OCI-LY7 (cell line): ENCODE measurements at regions not wholly inside any gene's neighbourhood (a gene's known extent, or its start where the extent isn't known, plus 50 kb on each side); places are given as distances from the start of the nearest gene placed in this dataset.

Experiments
- BruUV-seq: library from RNA; stranded (reverse); fragments of 400-500 nt; replicated peaks from 2 replicates; lab custom pipeline; 2021; lab: Mats Ljungman, UMichigan
- CTCF ChIA-PET: fragments of 300-600 bp; sonication (Branson Sonifier 250); formaldehyde crosslinking; loops from one replicate; lab custom pipeline; 2022; ENCODE audit warnings: antibody characterized with exemption; ENCODE audit not compliant: unreplicated experiment; lab: Charles Lee
- POLR2A ChIA-PET: fragments of 300-600 bp; sonication (Branson Sonifier 250); formaldehyde crosslinking; loops from one replicate; lab custom pipeline; 2022; ENCODE audit warnings: antibody characterized with exemption; lab: Charles Lee
- DNase-seq: peaks from one replicate; pipeline ENCODE4 v3.0.0-alpha.2; 2015; ENCODE audit warnings: low spot score
- H2AFZ ChIP-seq: fragments of 200-600 bp; sonication (generic), shearing (Covaris generic); 2 replicates; pipeline ENCODE4 v1.6.1; 2014; ENCODE audit warnings: mild to moderate bottlenecking, antibody characterized with exemption, low read length, moderate library complexity
- H3K27ac ChIP-seq: fragments of 200-600 bp; sonication (generic); 2 replicates; pipeline ENCODE4 v1.5.1; 2014; ENCODE audit warnings: mixed run types, low read depth, mild to moderate bottlenecking, moderate library complexity, low read length, inconsistent platforms; ENCODE audit not compliant: poor library complexity, severe bottlenecking
- H3K36me3 ChIP-seq: fragments of 200-600 bp; sonication (generic); 2 replicates; pipeline ENCODE4 v1.6.1; 2014; ENCODE audit warnings: mild to moderate bottlenecking, antibody characterized with exemption, low read length, moderate library complexity, mixed read lengths; ENCODE audit not compliant: insufficient read depth
- H3K4me1 ChIP-seq: fragments of 200-600 bp; sonication (generic); 2 replicates; pipeline ENCODE4 v1.5.1; 2014; ENCODE audit warnings: mild to moderate bottlenecking, low read length; ENCODE audit not compliant: insufficient read depth, poor library complexity, severe bottlenecking
- H3K4me2 ChIP-seq: fragments of 200-600 bp; sonication (generic); 2 replicates; pipeline ENCODE4 v1.6.1; 2014; ENCODE audit warnings: mild to moderate bottlenecking, low read length
- H3K4me3 ChIP-seq: fragments of 200-600 bp; sonication (generic); 2 replicates; pipeline ENCODE4 v1.5.1; 2014; ENCODE audit warnings: mild to moderate bottlenecking, low read depth, low read length; ENCODE audit not compliant: poor library complexity, severe bottlenecking
- H3K79me2 ChIP-seq: fragments of 200-600 bp; sonication (generic); 2 replicates; pipeline ENCODE4 v1.6.1; 2016; ENCODE audit warnings: low read depth, mild to moderate bottlenecking, low read length, moderate library complexity, mixed read lengths; ENCODE audit not compliant: insufficient read depth
- H3K9me2 ChIP-seq: fragments of 200-600 bp; sonication (generic); 2 replicates; pipeline ENCODE4 v1.6.1; 2016; ENCODE audit warnings: mild to moderate bottlenecking, low read length, mixed read lengths; ENCODE audit not compliant: insufficient read depth
- H3K9me3 ChIP-seq: fragments of 200-600 bp; sonication (generic); 2 replicates; pipeline ENCODE4 v1.6.1; 2014; ENCODE audit warnings: mild to moderate bottlenecking, mixed run types, low read length, mixed read lengths
- H4K20me1 ChIP-seq: fragments of 200-600 bp; sonication (generic); 2 replicates; pipeline ENCODE4 v1.6.1; 2014; ENCODE audit warnings: mild to moderate bottlenecking, antibody characterized with exemption, low read length, moderate library complexity, mixed read lengths; ENCODE audit not compliant: insufficient read depth
- EZH2phosphoT487 ChIP-seq: fragments of 200-600 bp; sonication (generic); IDR thresholded peaks from 2 replicates; pipeline ENCODE4 v1.6.1; 2018; ENCODE audit warnings: low read depth, borderline replicate concordance, mild to moderate bottlenecking, mixed run types, antibody characterized with exemption, low read length, moderate library complexity, mixed read lengths
- intact Hi-C: fragments of 100-400 bp; cut with micrococcal nuclease; formaldehyde crosslinking; loops from one replicate; pipeline ENCODE4 v1.10.0; 2022; ENCODE audit not compliant: unreplicated experiment
- TF ChIP-seq, protein P1 (sequence below): fragments of 200-600 bp; sonication (generic); conservative IDR thresholded peaks from 2 replicates; pipeline ENCODE4 v1.5.1; 2014; ENCODE audit warnings: mild to moderate bottlenecking, antibody characterized with exemption, low read length, moderate library complexity, mixed read lengths

GRCh38 chrX:22343192-22343591, 70.5 kb downstream of the CBLL2 start:
- Histone ChIP-seq H3K27ac (no peak overlapping the region), H3K9me2 (no peaks in the 10 kb centered on the region), H3K9me3 (no peaks in the 10 kb centered on the region), H3K79me2 (no peaks in the 10 kb centered on the region), H4K20me1 (no peaks in the 10 kb centered on the region), H3K4me3 (no peak overlapping the region), H2AFZ (no peak overlapping the region), H3K36me3 (no peaks in the 10 kb centered on the region), H3K4me2 (no peak overlapping the region), H3K4me1 (no peaks in the 10 kb centered on the region)
- no TSS peak for BruUV-seq
- ChIA-PET CTCF (no interaction called here), POLR2A (no interaction called here)
- no peak for DNase-seq
- intact Hi-C loops = no loop called here
- TF ChIP-seq, protein P1, sequence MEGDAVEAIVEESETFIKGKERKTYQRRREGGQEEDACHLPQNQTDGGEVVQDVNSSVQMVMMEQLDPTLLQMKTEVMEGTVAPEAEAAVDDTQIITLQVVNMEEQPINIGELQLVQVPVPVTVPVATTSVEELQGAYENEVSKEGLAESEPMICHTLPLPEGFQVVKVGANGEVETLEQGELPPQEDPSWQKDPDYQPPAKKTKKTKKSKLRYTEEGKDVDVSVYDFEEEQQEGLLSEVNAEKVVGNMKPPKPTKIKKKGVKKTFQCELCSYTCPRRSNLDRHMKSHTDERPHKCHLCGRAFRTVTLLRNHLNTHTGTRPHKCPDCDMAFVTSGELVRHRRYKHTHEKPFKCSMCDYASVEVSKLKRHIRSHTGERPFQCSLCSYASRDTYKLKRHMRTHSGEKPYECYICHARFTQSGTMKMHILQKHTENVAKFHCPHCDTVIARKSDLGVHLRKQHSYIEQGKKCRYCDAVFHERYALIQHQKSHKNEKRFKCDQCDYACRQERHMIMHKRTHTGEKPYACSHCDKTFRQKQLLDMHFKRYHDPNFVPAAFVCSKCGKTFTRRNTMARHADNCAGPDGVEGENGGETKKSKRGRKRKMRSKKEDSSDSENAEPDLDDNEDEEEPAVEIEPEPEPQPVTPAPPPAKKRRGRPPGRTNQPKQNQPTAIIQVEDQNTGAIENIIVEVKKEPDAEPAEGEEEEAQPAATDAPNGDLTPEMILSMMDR = no peak
- TF ChIP-seq EZH2phosphoT487 = no peak

DNA sequence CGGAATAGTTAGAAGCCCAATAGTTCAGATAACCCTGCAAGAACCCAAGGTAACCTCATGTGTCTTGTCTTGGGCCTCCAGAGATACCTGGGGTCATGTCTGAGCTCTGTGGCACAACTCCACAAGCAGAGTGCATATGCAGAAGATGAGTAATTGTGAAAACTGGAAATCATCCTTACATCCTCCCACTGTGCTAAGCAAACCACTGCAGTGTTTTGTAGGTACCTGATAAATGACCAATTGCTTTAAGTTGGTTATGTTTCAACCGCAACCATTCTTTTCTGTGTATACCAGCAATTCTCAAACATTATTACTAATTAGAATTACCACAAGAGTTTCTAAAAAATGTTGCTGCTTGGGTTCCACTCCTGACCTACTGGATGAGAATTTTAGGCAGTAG, 73.2 kb downstream of the CBLL2 start:
- H3K4me3 ChIP-seq = no peak overlapping the region
- POLR2A ChIA-PET = no interaction called here

GRCh38 chrX:22347491-22347890, 74.8 kb downstream of the CBLL2 start:
- no peak for DNase-seq
- Histone ChIP-seq H3K9me2 (no peaks in the 10 kb centered on the region), H3K4me2 (no peak overlapping the region), H4K20me1 (no peaks in the 10 kb centered on the region), H2AFZ (no peak overlapping the region), H3K9me3 (no peaks in the 10 kb centered on the region), H3K4me3 (no peak overlapping the region), H3K36me3 (no peaks in the 10 kb centered on the region), H3K27ac (no peak overlapping the region), H3K4me1 (no peaks in the 10 kb centered on the region), H3K79me2 (no peaks in the 10 kb centered on the region)
- TF ChIP-seq EZH2phosphoT487 = no peak
- TF ChIP-seq, protein P1 = no peak
- intact Hi-C loops = no loop called here
- ChIA-PET POLR2A (no interaction called here), CTCF (no interaction called here)
- BruUV-seq = no TSS peak

More for the DNA sequence above, 73.2 kb downstream of the CBLL2 start:
- H3K4me2 ChIP-seq = no peak overlapping the region
- H4K20me1 ChIP-seq = no peaks in the 10 kb centered on the region
- no peak for TF ChIP-seq EZH2phosphoT487
- TF ChIP-seq, protein P1 = no peak
- no peaks in the 10 kb centered on the region for H3K79me2 ChIP-seq
- CTCF ChIA-PET = no interaction called here
- no TSS peak for BruUV-seq
- intact Hi-C loops = no loop called here
- H3K36me3 ChIP-seq = no peaks in the 10 kb centered on the region
- H2AFZ ChIP-seq = no peak overlapping the region
- no peaks in the 10 kb centered on the region for H3K4me1 ChIP-seq
- DNase-seq = no peak
- H3K9me2 ChIP-seq = no peaks in the 10 kb centered on the region
- H3K27ac ChIP-seq = no peak overlapping the region
- no peaks in the 10 kb centered on the region for H3K9me3 ChIP-seq
